ENCODE measurements at regions not wholly inside any gene's neighbourhood (a gene's known extent, or its start where the extent isn't known, plus 50 kb on each side); places are given as distances from the start of the nearest gene placed in this dataset.
A peak's percentile ranks its signal among the peaks of the same experiment; 100 is the strongest.

DNA sequence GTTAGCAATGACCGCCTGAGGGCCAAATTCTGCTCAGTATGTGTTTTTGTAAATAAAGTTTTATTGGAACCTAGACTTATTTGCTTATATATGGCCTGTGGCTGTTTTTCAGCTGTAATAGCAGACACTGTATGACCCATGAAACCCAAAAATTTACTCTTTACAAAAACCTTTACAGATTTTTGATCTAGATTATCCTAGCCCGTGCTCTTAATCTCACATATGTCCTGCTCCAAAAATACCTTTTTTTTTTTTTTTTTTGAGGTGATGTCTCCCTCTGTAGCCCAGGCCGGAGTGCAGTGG is 148.0 kb upstream of the ZNF217 start:
- no peak for TF ChIP-seq CTCF (IDR thresholded peaks at IDR 0.05)
- DNase-seq, result no peak
- peaks cover 45% of the 10 kb centered on the region for H3K4me1 Mint-ChIP-seq (ENCODE audit: low read depth)
- no peaks in the 10 kb centered on the region for H3K36me3 Mint-ChIP-seq (ENCODE audit: low read depth)
- CTCF ChIA-PET, result interaction anchor here (0.6 to 1.1 kb wide), 3 partner anchors 9 to 175 kb away, joined by 3 read pairs; no protein-coding TSS in a partner anchor
- no peak for ATAC-seq
- H3K9me3 Mint-ChIP-seq, result no peaks in the 10 kb centered on the region
- no peak overlapping the region for H3K4me3 Mint-ChIP-seq
- no peak overlapping the region for H3K27ac Mint-ChIP-seq
- intact Hi-C loops (cut with micrococcal nuclease), result no loop called here
- POLR2A ChIA-PET, result interaction anchor here (1.0 to 3.3 kb wide), 2 partner anchors 11 to 13 kb away, joined by 4 to 8 read pairs; no protein-coding TSS in a partner anchor
- H3K27me3 Mint-ChIP-seq, result no peaks in the 10 kb centered on the region

GRCh38 chr20:53739799-53740785 is 146.5 kb upstream of the ZNF217 start:
- intact Hi-C loops (cut with micrococcal nuclease), result no loop called here
- H3K36me3 Mint-ChIP-seq (ENCODE audit: low read depth), result no peaks in the 10 kb centered on the region
- POLR2A ChIA-PET, result interaction anchor here (0.7 to 3.3 kb wide), 7 partner anchors 9 to 210 kb away, joined by 3 to 8 read pairs (median 5); no protein-coding TSS in a partner anchor
- peaks cover 55% of the 10 kb centered on the region for H3K4me1 Mint-ChIP-seq (ENCODE audit: low read depth)
- H3K27ac Mint-ChIP-seq, result peak overlapping the region; percentile 85
- no peaks in the 10 kb centered on the region for H3K27me3 Mint-ChIP-seq
- ATAC-seq (peak; percentile 77), DNase-seq (peak; percentile 29)
- H3K9me3 Mint-ChIP-seq, result no peaks in the 10 kb centered on the region
- CTCF ChIA-PET, result interaction anchor here (0.6 to 1.8 kb wide), 7 partner anchors 9 to 200 kb away, joined by 3 to 6 read pairs (median 3); no protein-coding TSS in a partner anchor
- H3K4me3 Mint-ChIP-seq, result peak overlapping the region; percentile 72
- no peak for TF ChIP-seq CTCF (IDR thresholded peaks at IDR 0.05)

DNA sequence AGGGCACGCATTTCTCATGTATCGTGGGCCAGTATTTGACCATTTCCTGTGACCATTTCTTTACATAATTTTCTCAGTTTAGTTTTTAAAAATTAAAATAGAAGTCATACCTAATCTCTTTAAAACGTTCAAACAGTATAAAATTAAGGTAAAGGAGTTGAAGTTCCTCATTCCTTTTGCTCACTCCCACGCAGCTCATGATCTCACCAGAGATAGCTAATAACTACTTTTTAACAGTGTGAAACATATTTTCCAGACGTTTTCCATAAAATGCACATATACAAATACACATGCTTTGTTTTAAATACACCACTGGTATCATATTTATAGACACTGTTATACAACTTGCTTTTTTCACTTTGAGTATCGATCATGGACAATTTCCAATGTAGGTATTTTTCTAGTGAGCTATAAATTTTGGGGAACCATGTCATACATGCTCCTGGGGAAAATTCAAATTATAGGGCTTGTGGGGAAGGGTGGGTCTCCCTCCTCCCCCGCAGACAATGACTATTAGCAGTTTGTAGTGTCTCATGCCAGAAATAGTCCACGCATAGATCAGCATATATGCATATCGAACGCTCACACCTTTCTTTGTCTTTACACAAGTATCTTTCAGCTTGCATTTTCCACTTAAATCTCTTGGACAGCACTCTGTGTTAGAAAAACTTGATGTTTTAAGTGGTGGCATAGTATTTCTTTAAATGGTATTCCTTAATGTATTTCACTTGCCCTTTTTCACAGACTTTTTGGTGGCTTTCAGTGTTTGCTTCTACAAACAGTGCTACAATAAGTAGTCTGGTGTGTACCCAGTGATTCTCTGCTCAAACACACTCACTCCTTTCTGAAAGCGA is 145.5 kb upstream of the ZNF217 start:
- no peaks in the 10 kb centered on the region for H3K36me3 Mint-ChIP-seq (ENCODE audit: low read depth)
- intact Hi-C loops (cut with micrococcal nuclease), result no loop called here
- H3K27me3 Mint-ChIP-seq, result no peaks in the 10 kb centered on the region
- no peaks in the 10 kb centered on the region for H3K9me3 Mint-ChIP-seq
- no peak for ATAC-seq
- CTCF ChIA-PET, result interaction anchor here (0.7 to 1.8 kb wide), 7 partner anchors 9 to 201 kb away, joined by 3 to 6 read pairs (median 4); no protein-coding TSS in a partner anchor
- peak overlapping the region; percentile 72 for H3K4me3 Mint-ChIP-seq
- TF ChIP-seq CTCF (IDR thresholded peaks at IDR 0.05), result no peak
- H3K4me1 Mint-ChIP-seq (ENCODE audit: low read depth), result peaks cover 55% of the 10 kb centered on the region
- no peak for DNase-seq
- H3K27ac Mint-ChIP-seq, result peak overlapping the region; percentile 17
- POLR2A ChIA-PET, result interaction anchor here (0.7 to 3.3 kb wide), 7 partner anchors 10 to 211 kb away, joined by 3 to 8 read pairs (median 3); partner anchors contain the start of gene ZNF217

- Mint-ChIP-seq H3K9me3 (no peaks in the 10 kb centered on the region), H3K27me3 (no peaks in the 10 kb centered on the region), H3K4me1 (ENCODE audit: low read depth) (peaks cover 55% of the 10 kb centered on the region), H3K27ac (no peak overlapping the region), H3K36me3 (ENCODE audit: low read depth) (no peaks in the 10 kb centered on the region), H3K4me3 (no peak overlapping the region)
- no peak for TF ChIP-seq CTCF (IDR thresholded peaks at IDR 0.05)
- ChIA-PET POLR2A (interaction anchor here (0.7 to 1.4 kb wide), 5 partner anchors 11 to 144 kb away, joined by 3 to 6 read pairs (median 3); partner anchors contain the start of gene ZNF217), CTCF (interaction anchor here (0.7 to 1.8 kb wide), 6 partner anchors 8 to 202 kb away, joined by 3 to 6 read pairs (median 4); no protein-coding TSS in a partner anchor)
- intact Hi-C loops (cut with micrococcal nuclease), result no loop called here
- no peak for DNase-seq
- ATAC-seq, result no peak
Observed at GRCh38 chr20:53738039-53738944, 144.7 kb upstream of the ZNF217 start.

All from activated CD8-positive, alpha-beta T cell treated with anti-CD3 and anti-CD28 coated beads for 36 hours (primary cell).